DLD1 (cell line): ENCODE measurements at regions not wholly inside any gene's neighbourhood (a gene's known extent, or its start where the extent isn't known, plus 50 kb on each side); places are given as distances from the start of the nearest gene placed in this dataset.
"Not testable (repeated sequence)": the region's sequence is repeated elsewhere in the genome, so short reads cannot be mapped to it uniquely, and the experiment has no call there.

ENCODE experiments used
- in situ Hi-C: cut with HindIII; loops from 2 replicates; pipeline ENCODE4 v1.10.0; 2017; ENCODE audit warnings: low sequenced_read_pairs

DNA sequence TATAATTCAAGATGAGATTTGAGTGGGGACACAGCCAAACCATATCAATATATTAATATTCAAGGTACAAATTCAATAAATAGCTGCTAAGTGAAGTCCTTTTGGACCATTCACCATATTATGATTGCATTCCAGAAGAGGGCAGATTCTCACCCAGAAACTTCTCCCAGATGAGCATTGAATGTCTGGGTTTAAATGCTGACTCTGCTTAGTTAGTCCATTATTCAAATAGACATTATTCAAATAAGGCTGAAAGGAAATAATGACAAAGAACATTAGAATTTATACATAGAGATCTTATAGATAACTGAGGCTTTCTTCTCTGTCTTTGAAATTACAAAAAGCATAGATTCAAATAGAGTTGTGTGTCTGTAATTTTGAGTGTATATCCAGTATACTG is 579.4 kb upstream of the SLC8A1 start:
- in situ Hi-C loops, result no loop called here

DNA sequence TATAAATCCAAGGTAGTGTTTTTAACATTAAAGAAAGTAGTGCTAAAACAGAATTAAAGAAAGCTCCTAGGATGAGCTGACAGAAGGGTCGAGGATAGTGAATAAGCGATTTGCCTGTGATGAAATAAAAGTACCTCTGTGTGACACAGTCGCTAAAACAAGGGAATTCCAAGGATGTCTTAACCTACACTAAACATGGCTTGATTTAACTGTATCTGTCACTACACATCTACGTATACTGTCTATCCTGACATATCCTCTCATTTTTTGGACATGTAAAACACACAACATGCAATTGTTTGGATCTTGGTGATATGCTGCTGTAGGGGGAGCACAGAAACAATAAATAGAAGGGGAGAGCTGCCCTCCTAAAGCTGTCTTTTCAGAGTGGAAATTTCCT is 580.8 kb upstream of the SLC8A1 start:
- in situ Hi-C loops, result no loop called here

DNA sequence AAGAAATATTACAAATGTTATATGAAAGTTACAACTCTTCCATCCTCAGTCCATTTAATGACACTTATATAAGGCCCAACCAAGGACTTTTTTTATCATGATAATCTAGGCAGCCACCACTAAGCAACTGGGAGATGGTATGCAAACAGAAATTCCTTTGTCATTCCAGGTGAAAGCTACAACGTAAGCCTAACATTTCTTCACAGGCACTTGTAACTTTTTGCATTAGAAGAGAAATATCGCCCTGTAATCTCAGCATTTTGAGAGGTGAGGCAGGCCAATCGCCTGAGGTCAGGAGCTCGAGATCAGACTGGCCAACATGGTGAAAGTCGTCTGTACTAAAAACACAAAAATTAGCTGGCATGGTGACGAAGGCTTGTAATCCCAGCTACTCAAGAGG is 581.2 kb upstream of the SLC8A1 start:
- in situ Hi-C loops, result no loop called here

DNA sequence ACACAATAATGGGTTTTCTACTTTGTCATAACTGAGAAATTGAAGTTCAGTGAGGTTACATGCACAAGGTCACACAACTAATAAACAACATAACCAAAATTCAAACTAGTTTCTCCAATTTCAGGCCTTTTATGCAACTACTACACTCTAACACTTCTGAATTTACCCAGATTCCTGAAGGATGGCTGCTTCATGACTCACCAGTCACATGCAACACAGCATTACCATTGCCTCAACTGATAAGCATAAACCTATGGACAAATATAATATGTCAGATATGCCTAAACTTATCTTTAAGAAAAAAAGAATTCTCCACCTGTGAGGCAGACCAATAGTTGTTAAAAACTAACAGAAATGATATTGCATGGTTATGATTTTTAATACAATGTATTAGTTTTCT is 586.5 kb upstream of the SLC8A1 start:
- in situ Hi-C loops, result no loop called here

DNA sequence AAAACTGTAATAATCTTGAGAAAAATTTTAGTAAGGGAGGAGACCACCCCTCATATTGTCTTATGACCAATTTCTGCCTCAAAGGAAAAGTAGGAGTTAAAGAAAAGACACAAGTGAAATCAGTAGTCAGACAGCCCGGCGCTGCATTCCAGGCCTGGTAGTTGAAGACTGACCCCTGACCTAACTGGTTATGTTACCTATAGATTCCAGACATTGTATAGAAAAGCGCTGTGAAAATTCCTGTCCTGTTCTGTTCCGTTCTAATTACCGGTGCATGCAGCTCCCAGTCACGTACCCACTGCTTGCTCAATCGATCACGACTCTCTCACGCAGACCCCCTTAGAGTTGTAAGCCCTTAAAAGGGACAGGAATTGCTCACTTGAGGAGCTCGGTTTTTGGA is 587.9 kb upstream of the SLC8A1 start:
- in situ Hi-C loops, result not testable (repeated sequence)

DNA sequence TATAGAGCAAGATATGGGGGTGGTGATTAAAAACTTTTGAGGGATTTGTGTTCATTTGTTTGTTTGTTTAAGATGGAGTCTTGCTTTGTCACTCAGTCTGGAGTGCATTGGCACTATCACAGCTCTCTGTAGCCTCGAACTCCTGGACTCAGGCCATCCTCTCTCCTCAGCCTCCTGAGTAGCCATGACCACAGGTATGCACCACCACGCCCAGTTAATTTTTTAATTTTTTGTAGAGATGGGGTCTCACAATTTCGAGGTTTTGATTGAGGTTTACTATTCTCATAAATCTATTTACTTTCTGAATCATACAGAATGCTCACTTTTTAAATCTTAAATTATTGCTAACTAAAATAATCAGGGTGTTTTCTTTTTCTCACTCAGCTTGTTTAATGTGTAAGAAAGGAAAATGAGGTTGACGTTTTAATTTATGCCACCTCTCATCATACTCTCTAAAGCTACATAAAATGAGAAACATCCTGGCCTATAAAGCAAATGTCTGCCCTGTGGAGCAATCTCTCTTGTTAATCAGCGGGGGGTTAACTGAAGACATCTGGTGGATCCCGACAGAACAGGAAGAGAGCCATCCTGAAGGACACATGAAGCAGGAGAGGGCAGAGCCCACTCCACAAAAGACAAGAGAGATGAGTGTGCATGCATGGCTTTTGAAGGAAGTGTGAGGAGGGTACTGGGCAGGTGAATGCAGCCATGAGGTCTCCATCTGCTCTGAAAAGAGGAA is 589.1 kb upstream of the SLC8A1 start:
- in situ Hi-C loops, result no loop called here

DNA sequence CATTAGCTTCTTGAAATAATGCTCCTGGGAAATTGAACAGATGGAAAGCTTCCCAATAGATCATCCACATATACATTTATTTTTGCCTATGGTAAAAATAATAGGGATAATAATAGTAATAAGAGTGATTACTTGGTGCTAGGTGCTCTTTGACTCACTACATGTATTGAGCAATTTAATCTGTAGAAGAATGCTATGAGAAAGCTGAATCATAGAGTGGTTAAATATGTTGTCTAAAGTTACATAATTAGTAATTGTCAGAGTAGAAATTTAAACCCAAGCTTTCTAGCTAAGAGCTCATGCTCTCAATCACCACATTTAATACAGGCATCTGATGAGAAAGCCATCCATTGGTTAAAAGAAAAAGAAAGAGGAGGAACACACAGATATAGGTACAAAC is 590.5 kb upstream of the SLC8A1 start:
- in situ Hi-C loops, result no loop called here

DNA sequence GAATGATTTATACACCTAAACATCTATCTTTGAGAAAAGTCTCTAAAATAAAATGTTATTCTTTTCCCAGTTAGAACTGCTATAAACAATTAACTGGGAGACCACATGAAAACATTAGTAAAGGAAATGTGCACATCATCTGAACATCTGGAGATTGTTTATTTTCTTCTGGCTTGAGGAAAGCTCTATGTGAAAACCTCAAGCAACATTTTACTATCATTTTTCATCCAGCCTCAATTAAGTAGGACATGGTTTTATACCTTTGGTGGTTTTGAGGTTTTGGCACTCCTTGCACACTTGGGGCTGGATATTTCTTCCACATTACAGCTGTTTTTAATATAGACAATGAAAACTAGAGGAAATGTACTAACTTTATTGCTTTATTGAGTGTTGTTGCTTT is 609.5 kb upstream of the SLC8A1 start:
- in situ Hi-C loops, result no loop called here

DNA sequence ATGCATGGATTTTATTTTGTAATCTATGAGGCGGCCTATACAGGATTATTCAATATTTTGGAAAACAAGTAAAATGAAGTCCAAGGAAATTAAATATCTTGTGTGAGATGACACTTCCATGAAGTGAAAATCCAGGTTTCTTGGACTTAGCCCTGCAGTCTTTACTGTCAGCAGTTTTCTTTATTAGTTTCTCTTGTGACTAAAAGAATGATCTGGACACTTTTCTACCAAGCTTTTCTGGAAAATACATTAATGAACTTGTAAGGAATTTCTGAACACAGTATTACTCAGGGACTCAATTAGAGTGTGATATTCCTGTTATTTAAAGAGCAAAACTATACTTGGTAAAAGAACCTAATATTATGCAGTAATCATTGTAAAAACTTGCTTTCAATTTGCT is 610.4 kb upstream of the SLC8A1 start:
- in situ Hi-C loops, result no loop called here

DNA sequence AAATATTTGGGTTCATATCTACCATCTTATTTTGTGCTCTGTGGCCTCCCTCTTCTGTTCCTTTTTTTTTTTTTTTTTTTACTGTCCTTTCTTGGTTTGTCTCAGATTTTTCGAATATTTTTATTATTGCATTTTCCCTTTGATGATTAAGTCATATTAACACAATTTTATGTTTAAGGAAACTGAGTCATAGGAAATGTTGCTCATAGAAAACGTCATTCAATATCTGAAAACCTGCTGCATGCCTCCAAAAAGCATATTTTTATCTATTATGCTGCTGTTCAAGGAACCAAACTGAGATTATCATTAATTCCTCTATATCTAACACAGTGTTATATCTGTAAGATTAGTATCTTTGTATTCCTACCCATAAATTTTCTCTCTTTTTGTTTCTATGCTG is 614.3 kb upstream of the SLC8A1 start:
- in situ Hi-C loops, result no loop called here

DNA sequence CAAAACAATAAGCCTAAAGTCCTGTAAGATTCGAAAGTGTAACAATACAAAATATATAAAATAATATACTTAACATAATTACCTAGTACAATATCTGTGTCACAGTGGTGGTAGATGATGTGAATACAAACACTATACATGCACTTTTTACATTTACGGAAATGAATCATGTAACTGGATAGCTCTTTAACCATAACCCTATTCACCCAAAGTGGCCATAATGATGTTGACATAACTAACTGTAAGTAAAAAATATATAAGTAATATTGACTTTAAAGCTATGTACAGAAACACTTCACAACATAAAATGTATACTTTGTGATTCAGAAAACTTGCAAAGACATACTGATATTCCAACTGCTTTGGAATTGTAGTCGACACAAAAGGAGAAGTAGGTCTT is 616.9 kb upstream of the SLC8A1 start:
- in situ Hi-C loops, result no loop called here

DNA sequence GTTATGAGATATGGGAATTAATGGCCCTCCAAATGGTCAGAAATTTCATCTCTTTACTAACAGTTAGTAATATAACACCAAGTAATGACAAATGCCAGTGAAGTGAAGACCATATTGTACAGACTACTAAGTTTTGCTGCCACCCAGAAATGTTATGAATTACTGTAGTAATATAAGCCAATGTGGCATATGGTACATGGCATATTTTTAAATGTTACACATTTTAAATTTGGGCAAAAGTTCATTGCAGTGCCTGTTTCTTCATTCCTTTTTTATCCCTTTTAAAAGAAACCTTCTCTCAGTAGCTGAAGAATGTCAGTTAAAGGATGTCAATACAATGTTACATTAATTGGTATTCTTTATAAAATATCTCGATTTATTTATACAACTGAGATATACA is 626.5 kb upstream of the SLC8A1 start:
- in situ Hi-C loops, result no loop called here

DNA sequence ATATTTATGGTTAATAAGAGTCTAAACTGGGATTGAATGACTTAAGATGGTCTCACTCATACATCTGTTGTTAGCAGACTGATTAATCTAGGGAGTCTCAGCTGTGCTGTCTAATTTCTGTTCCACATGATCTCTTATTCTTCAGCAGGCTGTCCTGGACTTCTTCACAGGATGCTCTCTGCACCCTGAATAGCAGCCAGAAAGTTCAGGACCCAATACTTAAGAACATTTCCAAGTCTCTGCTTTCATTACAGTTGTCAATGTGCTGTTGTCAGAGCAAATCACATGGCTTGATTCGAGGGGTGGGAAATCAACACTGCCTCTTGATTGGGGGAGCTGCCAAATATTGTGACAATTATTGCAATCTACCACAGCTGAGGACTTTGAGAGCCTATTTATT is 627.1 kb upstream of the SLC8A1 start:
- in situ Hi-C loops, result no loop called here

DNA sequence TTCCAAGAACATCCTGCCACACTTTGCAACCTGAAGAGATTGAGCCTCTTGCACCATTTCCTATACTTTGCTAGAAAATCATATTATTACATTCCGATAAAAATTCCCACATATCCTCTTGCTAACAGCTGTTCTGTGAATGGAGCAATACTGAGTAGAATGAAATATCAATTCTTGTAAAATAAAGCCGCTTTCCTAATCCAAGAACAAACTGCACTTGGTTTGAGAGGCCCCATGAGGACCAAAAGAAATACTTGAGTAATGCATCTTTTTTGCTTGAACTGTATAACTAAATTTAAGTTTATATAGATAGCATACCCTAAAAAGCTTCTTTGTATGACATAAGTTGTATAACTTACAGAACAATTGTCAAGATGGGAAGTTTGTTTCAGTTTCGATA is 632.4 kb upstream of the SLC8A1 start:
- in situ Hi-C loops, result no loop called here

DNA sequence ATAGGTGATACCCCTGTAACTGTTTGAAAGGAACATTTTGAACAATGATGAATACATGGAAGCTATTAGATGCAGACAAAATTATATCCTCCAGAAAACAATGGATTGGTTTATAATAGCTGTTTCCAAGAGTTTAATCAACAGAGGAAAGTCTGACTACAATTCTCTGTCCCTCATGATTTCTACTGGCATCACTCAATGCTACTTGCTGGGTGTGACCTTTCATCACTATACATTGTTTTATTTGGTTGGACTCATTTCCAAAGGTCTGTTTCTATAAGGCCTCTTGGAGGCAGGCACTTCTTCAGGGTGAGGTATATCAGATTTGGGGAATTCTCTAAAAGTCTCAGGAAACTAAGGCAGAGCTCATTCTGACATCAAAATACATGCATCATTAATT is 636.1 kb upstream of the SLC8A1 start:
- in situ Hi-C loops, result no loop called here

DNA sequence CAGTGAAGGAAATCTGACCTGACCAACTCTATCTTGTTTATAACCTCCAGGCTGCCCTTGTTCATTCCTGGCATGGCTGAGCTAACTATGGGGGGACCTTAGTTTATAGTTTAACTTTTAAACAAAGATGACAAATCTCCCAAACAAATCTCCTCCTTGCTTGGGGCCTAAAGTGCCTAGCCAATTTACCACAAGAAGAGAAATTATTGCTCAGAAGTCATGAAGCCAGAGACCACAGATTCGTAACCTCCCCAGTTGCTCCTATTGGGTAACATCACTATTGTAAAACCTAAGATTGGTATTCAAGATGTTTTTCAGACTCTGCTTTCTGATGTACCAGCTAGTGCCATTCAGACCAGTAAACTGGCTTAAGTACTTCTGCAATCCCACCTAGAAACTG is 649.4 kb upstream of the SLC8A1 start:
- in situ Hi-C loops, result no loop called here

DNA sequence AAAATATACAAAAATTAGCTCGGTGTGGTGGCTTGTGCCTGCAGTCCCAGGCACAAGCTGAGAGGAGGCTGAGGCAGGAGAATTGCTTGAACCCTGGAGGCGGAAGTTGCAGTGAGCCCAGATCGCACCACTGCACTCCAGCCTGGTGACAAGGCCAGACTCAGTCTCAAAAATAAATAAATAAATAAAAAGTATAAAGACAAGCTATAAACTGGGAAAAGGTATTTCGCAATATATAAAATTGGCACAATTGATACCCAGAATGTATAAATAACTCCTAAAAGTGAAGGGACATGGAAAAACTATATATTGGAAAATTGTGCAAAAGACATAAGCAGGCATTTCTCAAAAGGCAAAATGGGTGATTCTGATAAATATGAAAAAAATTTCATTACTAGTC is 657.9 kb upstream of the SLC8A1 start:
- in situ Hi-C loops, result no loop called here

DNA sequence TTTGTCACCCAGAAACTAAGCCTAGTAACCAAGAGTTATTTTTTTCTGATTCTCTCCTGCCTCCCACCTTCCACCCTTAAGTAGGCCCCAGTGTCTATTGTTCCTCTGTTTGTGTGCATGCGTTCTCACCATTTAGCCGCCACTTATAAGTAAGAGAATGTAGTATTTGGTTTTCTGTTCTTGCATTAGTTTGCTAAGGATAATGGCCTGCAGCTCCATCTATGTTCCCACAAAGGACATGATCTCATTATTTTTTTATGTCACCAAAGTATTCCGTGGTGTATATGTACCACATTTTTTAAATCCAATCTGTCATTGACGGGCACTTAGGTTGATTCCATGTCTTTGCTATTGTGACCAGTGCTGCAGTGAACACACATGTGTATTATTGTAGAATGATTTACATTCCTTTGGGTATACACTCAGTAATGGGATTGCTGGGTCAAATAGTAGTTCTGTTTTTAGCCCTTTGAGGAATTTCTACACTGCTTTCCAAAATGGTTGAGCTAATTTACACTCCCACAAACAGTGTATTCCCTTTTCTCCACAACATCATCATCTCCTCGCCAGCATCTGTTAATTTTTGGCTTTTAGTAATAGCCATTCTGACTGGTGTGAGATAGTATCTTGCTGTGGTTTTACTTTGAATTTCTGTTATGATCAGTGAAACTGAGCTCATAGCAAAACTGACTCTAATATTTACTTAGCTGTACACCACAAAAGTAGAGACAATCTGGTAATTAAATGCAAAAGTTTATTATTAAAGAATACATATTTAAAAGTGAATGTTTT is 660.1 kb upstream of the SLC8A1 start:
- in situ Hi-C loops, result no loop called here

DNA sequence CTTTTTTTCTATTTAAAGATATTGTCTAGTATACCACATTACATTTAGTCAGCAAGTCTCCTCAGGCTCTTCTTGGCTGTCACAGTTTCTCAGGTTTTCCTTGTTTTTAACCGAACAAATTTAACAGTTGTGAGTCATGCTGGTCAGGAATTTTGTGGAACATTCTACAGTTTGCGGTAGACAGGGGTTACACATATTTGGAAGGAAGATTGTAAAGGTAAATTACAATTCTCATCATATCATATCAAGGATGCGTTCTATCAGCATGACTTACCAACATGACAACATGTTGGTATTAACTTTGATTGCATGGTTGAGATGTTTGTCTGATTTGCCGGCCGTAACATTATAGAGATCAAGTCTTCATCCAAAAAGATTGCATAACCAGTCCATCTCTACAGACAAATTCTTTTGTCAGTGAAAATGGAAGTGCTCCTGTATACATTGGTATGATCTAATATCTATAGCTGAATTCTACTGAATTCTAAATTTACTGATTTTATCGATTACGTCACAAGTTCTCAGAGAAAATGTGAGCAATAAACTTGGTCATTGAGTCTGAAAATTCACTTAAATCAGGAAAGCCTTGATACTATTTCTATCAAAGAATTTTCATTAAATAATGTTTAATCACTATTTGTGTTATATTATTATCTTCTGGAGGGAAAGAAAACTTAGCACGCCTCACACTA is 664.4 kb upstream of the SLC8A1 start:
- in situ Hi-C loops, result no loop called here

DNA sequence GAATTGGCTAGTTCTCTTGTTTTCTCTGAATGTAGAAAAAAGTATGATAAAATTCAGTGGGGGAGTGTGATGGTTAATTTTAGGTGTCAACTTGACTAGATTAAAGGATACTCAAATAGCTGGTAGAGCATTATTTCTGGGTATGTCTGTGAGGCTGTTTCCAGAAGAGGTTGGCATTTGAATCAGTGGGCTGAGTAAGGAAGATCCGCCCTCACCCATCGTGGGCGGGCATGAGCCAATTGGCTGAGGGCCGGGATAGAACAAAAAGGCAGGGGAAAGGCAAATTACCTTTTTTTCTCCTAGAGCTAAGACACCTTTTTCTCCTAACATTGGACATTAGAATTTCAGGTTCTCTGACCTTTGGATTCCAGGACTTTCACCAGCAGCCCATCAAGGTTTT is 667.6 kb upstream of the SLC8A1 start:
- in situ Hi-C loops, result no loop called here

DNA sequence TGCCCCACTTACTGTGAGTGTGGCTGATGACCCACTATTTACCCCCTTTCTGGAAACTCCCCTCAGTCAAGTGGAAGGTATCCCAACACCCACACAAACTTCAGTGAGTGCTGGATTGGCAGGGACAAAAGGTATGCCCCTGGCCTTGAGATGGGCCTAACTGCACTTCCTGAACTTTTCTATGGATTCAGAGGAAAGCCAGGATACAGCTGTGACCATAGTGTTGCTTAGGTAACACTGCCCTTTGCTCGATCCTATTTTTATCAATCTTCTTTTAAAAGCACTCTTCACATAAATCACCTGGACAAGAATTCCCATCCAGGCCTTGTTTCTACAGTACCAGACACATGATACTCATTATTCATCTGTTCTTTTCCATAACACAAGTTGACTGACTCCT is 671.5 kb upstream of the SLC8A1 start:
- in situ Hi-C loops, result no loop called here

DNA sequence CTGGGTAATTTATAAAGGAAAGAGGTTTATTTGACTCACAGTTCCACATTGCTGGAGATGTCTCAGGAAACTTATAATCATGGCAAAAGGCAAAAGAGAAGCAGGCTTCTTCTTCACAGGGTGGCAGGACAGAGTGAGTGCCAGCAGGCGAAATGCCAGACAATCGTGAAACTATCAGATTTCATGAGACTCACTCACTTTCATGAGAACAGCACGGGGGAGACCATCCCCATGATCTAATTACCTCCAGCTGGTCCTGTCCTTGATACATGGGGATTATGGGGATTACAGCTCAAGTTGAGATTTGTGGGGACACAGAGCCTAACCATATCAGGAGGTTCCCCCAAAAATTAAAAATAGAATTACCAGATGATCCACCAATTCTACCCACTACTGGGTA is 675.5 kb upstream of the SLC8A1 start:
- in situ Hi-C loops, result no loop called here
